ENCODE measurements at regions not wholly inside any gene's neighbourhood (a gene's known extent, or its start where the extent isn't known, plus 50 kb on each side); places are given as distances from the start of the nearest gene placed in this dataset.

DNA sequence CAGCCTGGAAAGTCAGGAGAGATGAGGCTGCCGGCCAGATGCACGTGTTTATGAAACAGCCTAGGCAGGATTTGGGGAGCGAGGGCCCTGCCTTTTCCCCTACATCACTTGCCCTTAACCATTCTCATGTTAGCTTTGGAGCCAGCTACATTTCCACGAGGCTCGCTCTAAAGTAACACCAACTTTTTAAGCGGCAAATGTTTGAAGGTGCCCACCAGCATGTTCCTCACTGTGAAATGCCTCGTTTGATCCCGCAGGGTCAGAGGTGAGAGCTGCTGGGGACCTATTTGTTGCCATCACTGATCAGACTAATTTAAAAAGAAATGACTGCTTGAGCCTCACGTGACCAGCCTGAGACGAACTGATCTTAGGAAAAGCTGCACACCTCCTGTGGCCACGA lies 51.6 kb upstream of the DACT2 start:
- no peak for TF ChIP-seq POLR2A (IDR thresholded peaks at IDR 0.05; ENCODE audit: low read depth, low read length)
- TF ChIP-seq POLR2AphosphoS5 (IDR thresholded peaks at IDR 0.05; ENCODE audit: low read depth, low read length): no peak
- no peak for TF ChIP-seq PAX5 (IDR thresholded peaks at IDR 0.05; ENCODE audit: insufficient read depth, low read length, severe bottlenecking)
- no peak for TF ChIP-seq SPI1 (IDR thresholded peaks at IDR 0.05; ENCODE audit: low read depth, low read length)
- TF ChIP-seq TAF1 (IDR thresholded peaks at IDR 0.05; ENCODE audit: low read depth, low read length): no peak
